HG03442 (cell line): ENCODE measurements at regions not wholly inside any gene's neighbourhood (a gene's known extent, or its start where the extent isn't known, plus 50 kb on each side); places are given as distances from the start of the nearest gene placed in this dataset.
"Not testable (repeated sequence)": the region's sequence is repeated elsewhere in the genome, so short reads cannot be mapped to it uniquely, and the experiment has no call there.

Source experiments
- ATAC-seq: cut with Tn5 transposase; IDR thresholded peaks from one replicate; pipeline ENCODE4 v1.9.1; 2021; ENCODE audit warnings: mild to moderate bottlenecking, moderate library complexity; ENCODE audit not compliant: unreplicated experiment

GRCh38 chr6:14216946-14217684 is 99.5 kb downstream of the CD83 start:
- no peak for ATAC-seq

DNA sequence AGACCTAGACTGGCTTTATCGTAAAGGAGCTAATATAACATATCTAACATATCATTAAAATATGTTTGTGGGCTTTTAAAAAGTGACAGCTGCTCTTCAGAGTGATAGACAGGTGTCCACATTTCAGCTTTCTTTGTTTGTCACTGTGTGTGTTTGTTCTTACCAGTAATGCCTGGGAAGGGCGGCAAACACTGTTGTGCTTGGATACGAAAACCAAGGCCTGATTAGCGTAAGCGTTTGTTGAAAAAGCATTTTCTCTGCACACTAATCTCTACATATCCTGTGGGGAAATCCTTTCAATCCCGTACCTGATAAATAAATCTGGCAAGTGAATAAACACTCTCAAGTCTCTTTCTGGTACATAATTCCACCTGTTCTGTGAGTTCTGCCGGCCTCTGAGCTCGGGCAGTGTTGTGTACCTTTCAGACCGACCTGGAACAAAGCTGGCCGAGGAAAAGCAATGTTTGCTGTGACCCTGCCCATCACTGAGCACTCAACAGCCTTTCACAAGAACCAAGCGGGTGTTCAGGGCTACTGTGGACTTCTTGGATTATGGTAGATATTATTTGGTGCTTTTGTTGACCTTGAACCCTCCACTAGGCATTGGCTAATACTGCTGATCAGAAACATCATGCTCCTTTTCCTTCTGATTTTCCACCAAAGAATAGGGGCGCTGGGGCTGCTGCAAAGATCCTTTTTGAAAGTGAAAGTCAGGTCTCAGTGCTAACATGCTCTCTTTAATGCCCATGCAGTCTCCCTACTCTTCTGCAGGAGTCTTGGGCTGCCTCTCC is 100.4 kb downstream of the CD83 start:
- no peak for ATAC-seq

- no peak for ATAC-seq
Measured at GRCh38 chr6:14218519-14218800, 100.9 kb downstream of the CD83 start.

- ATAC-seq: no peak
Measured at GRCh38 chr6:14221564-14222279, 104.2 kb downstream of the CD83 start.

DNA sequence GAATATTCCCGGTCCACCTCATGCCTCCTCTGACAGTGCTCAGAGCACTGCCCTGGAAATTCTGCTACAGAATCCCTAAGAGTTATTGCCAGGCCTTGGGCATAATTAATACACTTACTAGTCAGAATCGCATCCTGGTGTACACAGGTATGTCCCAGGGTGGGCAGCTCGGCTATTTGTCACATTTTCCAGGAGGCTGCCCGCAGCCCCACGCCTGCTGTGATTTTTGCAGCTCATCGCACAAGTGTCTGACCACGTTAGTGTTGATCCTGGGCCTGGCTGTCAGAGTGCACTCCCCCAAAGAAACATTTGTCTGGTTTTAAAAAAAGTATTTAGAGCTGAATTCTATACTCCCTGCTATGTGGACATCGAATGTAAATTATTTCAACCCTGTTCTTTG is 105.4 kb downstream of the CD83 start:
- ATAC-seq: no peak

- no peak for ATAC-seq
Measured at GRCh38 chr6:14224359-14225103, 107.0 kb downstream of the CD83 start.

- no peak for ATAC-seq
Measured at GRCh38 chr6:14226051-14226660, 108.6 kb downstream of the CD83 start.

DNA sequence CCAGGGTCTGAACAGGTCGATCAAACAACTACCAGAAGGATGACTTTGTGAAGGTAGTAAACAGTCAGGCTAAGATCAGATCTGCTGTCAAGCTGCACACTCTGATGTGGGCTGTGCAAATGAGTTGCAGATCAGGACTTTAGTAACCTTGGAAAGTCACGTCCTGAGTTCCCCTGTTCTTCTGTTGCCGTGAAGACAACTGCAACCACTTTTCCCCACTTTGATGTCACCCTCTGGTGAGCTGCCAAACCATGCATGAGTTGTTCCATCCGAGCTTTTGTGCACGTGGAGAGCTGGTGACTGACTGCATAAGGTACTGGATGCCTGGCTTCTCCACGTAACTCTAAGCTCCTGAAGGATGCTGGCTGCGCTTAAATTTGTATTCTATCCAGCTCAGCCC is 111.0 kb downstream of the CD83 start:
- no peak for ATAC-seq

GRCh38 chr6:14231071-14231483 is 113.5 kb downstream of the CD83 start:
- no peak for ATAC-seq

DNA sequence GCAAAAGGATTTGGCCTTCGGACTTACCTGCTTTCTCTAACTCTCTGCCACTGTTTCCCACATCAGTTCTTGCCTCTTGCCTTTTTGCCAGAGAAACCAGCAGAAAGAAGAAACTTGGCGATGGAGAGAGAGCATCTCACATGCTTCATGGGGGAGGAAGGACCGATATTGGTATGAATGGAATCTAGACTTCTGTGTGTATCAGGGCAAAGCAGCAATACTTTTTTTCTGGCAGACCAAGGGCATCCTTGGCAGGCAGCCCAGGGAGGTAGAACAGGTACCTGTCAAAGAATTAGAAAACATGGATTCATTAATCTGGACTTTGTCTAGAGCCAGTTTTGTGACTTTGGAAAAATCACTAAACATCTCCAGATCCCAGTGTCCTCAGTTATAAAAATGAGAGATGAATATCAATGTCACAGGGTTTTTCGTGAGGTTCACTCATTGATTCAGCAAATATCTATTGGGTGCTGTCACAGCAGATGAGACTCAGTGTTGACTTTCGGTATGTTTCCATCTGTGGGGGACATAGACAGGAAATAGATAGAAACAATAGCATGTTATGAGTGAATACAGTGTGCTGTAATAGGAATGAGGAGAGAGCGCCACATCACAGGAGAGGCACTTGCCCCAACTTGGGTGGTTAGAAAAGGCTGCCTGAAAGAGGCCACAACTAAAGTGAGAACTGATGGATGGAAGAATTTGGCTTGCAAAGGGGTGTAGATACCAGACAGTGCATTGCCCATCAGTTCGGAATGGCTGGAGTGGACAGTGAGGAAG is 114.1 kb downstream of the CD83 start:
- no peak for ATAC-seq

GRCh38 chr6:14232889-14233288 is 115.3 kb downstream of the CD83 start:
- no peak for ATAC-seq

DNA sequence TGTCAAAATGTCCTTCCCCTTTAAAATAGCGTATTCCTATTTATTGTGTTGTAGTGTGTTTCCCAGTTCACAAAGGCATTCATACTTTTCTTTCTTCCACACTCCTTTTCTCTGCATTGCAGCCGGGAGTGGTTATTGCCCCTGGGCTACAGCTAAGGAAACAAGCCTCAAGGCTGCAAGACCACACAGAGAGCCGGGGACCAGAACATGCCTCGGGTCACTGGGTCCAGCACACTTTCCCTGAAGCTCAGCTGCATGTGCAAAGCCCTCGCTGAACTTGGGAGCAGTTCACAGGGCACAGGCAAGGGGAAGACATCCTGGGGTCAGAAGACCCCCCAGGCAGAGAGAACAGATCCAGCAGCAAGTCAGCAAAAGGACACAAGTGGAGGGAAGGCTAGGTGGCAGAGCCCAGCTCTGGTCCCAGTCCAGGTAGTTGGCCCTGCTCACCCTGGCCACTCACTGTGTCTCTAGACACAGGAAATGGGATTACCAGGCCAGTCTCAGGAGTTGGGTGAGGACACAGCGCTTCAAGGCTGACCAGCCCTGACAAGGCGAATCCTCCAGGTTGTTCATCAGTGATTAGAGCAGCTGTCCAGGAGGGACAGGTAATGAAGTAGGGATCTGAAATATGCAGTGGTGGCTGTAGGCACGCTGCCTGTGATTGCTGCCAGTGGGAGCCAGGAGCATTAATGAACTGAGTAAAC is 118.2 kb downstream of the CD83 start:
- no peak for ATAC-seq

DNA sequence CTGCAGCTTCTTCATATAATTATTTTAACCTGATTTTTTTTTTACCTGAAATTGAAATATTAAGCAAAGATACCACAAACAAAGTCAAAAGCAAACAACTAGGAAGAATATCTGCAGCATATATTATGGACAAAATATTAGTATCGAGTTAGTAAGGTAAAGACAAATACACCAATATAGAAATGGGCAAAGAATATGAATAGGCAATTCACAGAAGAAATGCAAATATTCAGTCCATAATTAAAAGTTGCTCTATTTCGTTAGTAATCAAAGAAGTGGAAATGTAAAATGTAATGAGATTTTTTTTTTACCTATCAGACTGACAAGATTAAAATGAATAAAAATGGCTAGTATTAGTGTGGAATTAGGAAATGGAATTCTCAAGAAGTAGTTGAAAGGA is 121.5 kb downstream of the CD83 start:
- ATAC-seq: no peak

DNA sequence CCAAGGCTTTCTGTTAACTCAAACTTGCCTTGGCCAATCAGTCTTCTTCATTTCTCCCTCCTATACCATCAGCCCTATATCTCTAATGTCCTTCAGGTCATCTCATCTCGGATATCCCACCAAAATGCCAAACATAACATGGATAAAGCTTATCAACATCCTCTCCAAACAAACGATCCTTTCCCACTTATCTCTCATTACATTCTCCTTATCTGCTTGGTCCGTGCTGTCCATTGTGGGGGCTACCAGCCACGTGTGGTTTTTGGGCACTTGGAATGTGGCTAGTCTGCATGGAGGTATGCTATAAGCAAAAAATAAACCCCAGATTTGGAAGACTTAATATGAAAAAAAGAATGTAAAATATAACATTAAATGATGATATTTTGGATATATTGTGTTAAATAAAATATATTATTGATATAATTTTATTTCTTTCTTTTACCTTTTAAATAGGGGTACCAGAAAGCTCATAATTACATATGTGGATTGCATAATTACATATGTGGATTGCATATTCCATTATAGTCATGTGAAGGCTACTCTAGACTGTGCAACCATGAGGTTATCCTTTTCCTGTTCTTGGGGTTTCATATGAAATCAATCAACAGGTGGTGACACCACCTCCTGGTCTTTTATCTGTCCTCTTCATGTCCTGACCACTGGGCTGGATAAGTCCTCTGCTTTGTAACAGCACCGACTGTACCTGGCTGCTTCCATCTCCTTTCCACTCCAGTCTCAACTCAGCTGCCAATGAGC is 123.0 kb downstream of the CD83 start:
- no peak for ATAC-seq

DNA sequence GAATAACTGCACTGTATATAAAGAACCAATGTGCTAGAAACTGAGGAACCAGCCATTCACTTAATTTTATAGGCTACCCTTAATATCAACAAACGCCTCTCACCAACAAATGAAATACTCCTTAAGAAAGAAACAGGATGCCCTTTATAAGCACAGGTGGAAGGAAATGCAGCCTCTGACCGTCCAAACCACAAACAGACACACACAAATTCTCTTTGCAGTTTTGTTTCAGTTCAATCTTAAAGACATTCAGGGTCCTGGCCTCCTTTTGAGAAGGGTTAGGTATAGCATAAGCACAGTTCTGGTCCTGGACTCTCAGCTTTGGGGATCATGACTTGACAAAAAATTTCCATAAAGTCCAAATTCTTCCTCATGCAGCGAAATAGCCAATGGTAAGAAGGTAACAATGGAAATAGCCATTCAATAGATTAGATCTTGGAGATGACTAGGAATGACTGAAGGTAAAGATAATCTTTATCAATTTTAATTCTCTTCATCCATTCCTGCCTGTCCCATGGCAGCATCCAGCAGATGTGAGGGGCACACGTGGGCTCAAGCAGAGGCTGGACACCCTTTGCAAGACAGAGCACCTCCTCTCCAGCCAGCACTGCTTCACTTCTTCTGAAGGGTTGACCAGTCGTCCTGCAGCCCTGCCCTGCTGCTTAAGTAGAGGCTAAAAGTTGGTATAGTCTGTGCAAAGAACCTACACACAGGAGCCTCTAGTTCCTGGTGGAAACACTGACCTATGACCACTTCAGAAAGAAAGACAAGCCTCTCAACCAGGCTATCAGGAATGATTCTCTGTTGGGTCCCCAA is 123.9 kb downstream of the CD83 start:
- ATAC-seq: no peak

- ATAC-seq: not testable (repeated sequence)
Measured at GRCh38 chr6:14242912-14243311, 125.3 kb downstream of the CD83 start.

DNA sequence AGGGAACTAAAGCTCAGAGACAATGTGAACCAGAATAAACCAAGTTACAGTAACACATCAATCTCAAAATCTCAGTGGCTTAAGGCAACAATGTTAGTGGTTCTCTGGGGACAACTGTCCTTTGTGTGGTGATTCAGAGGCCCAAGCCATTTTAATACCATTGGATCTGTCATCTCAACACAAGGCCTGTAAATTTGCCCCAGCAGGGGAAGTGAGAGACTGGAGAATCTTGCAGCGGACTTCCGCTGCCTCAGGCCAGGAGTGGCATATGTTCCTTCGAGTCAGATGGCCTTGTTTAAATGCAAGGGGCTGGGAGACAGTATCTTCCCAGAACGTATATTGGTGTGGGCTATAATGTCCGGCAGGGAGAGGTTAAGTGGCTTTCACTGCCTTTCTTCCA is 126.0 kb downstream of the CD83 start:
- no peak for ATAC-seq

DNA sequence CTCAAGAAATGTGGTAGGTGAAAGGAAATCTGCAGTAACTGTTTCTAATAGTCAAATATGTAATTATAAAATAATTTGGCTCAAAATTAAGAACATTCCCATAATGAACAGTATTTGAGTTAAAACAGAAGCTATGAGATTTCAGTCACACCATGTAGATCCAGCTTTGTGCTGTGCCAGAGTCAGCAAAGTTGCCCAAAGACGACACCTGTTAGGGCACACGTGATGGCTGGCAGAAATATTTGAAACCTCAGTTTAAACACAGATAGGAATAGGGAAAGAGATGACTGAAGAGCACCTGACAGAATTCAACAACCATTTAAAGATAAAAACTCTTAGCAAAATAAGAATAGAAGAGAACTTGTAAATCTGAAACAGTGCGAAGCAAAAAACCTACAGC is 129.3 kb downstream of the CD83 start:
- ATAC-seq: no peak
